ENCODE measurements at regions not wholly inside any gene's neighbourhood (a gene's known extent, or its start where the extent isn't known, plus 50 kb on each side); places are given as distances from the start of the nearest gene placed in this dataset.

GRCh38 chr3:178060407-178060806 lies 475.8 kb upstream of the KCNMB2 start:
- DNase-seq, result peak; percentile 17 to 22
- H3K27me3 ChIP-seq, result no peaks in the 10 kb centered on the region
- in situ Hi-C loops (cut with MboI; ENCODE audit: low sequenced_read_pairs in 4 of 4) (no loop called here), intact Hi-C loops (cut with DNase I; ENCODE audit: low total_unique reads) (no loop called here)
- ATAC-seq, result peak; percentile 81 to 88
- H3K27ac ChIP-seq, result no peak overlapping the region
- H3K9me3 ChIP-seq, result no peaks in the 10 kb centered on the region
- H3K4me1 ChIP-seq, result no peaks in the 10 kb centered on the region
- no peaks in the 10 kb centered on the region for H3K36me3 ChIP-seq
- TF ChIP-seq POLR2A (IDR thresholded peaks at IDR 0.05) (no peak), CTCF (IDR thresholded peaks at IDR 0.05 in 4 of 5, conservative IDR thresholded peaks at IDR 0.05 in 1 of 5) (no peak)
- no peak overlapping the region for H3K4me3 ChIP-seq

- ATAC-seq, result no peak
- intact Hi-C loops (cut with DNase I; ENCODE audit: low total_unique reads), result no loop called here
- no peaks in the 10 kb centered on the region for H3K36me3 ChIP-seq
- no peak overlapping the region for H3K4me3 ChIP-seq
- no peak for DNase-seq
- in situ Hi-C loops (cut with MboI; ENCODE audit: low sequenced_read_pairs in 4 of 4), result no loop called here
- no peaks in the 10 kb centered on the region for H3K9me3 ChIP-seq
- H3K27ac ChIP-seq, result no peak overlapping the region
- TF ChIP-seq CTCF (IDR thresholded peaks at IDR 0.05 in 4 of 5, conservative IDR thresholded peaks at IDR 0.05 in 1 of 5) (no peak), POLR2A (IDR thresholded peaks at IDR 0.05) (no peak)
- H3K27me3 ChIP-seq, result no peaks in the 10 kb centered on the region
- no peaks in the 10 kb centered on the region for H3K4me1 ChIP-seq
Measured at GRCh38 chr3:178062126-178062525, 474.1 kb upstream of the KCNMB2 start.

DNA sequence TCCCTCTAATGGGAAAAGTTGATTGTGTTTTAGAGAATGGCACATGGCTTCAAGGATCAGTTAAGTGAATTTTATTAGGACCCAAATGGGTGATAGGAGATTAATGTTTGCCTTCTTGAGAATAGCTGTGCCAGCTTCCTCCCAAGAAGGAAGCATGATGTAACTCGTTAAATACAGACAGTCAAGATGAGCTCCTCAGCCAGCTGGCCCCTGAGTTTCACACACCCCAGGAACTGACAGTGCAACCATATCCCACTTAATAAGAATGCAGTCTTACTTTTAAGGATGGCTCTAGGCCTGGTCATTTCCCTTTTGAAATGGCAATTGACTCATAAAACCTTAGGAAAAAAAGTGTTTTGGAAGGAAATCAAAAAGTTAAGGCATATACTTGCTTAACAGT lies 472.8 kb upstream of the KCNMB2 start:
- Histone ChIP-seq H3K4me1 (no peaks in the 10 kb centered on the region), H3K36me3 (no peaks in the 10 kb centered on the region), H3K4me3 (no peak overlapping the region), H3K27ac (no peak overlapping the region), H3K27me3 (no peaks in the 10 kb centered on the region), H3K9me3 (no peaks in the 10 kb centered on the region)
- in situ Hi-C loops (cut with MboI; ENCODE audit: low sequenced_read_pairs in 4 of 4) (no loop called here), intact Hi-C loops (cut with DNase I; ENCODE audit: low total_unique reads) (no loop called here)
- TF ChIP-seq CTCF (IDR thresholded peaks at IDR 0.05 in 4 of 5, conservative IDR thresholded peaks at IDR 0.05 in 1 of 5) (no peak), POLR2A (IDR thresholded peaks at IDR 0.05) (no peak)
- ATAC-seq (no peak), DNase-seq (no peak)

DNA sequence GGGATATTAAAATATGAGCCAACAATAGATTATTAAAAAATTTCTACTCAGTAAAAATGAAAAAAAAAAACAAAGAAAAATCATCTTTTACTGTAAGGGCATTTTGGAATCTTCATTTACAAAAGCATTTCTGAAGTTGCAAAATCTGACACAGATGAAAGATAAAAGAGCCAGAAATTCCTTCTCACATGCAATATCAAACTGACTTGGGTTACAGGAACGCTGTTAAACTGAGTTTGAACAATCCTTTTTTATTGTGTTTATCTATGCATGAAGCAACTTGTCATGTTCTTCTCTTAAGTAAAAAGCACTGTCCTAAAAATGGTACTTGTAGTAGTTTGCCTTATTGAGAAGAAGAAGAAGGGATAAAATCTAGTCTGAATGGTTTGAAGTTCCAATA lies 468.5 kb upstream of the KCNMB2 start:
- no peaks in the 10 kb centered on the region for H3K4me1 ChIP-seq
- H3K36me3 ChIP-seq, result no peaks in the 10 kb centered on the region
- TF ChIP-seq POLR2A (IDR thresholded peaks at IDR 0.05), result no peak
- no peak for TF ChIP-seq CTCF (IDR thresholded peaks at IDR 0.05 in 4 of 5, conservative IDR thresholded peaks at IDR 0.05 in 1 of 5)
- DNase-seq (no peak), ATAC-seq (no peak)
- no peaks in the 10 kb centered on the region for H3K9me3 ChIP-seq
- in situ Hi-C loops (cut with MboI; ENCODE audit: low sequenced_read_pairs in 4 of 4) (no loop called here), intact Hi-C loops (cut with DNase I; ENCODE audit: low total_unique reads) (no loop called here)
- no peak overlapping the region for H3K27ac ChIP-seq
- no peak overlapping the region for H3K4me3 ChIP-seq
- H3K27me3 ChIP-seq, result no peaks in the 10 kb centered on the region
